ENCODE measurements at regions not wholly inside any gene's neighbourhood (a gene's known extent, or its start where the extent isn't known, plus 50 kb on each side); places are given as distances from the start of the nearest gene placed in this dataset.

GRCh38 chr3:137464341-137464740 lies 299.8 kb upstream of the SOX14 start:
- TF ChIP-seq CTCF (IDR thresholded peaks at IDR 0.05) (no peak), POLR2A (IDR thresholded peaks at IDR 0.05) (no peak)
